CD4-positive, alpha-beta T cell treated with Interleukin-17A for 1 hour (primary cell): ENCODE measurements at regions not wholly inside any gene's neighbourhood (a gene's known extent, or its start where the extent isn't known, plus 50 kb on each side); places are given as distances from the start of the nearest gene placed in this dataset.

Source experiments
- DNase-seq: peaks from one replicate; pipeline ENCODE4 v3.0.0-alpha.2; 2020

GRCh38 chr4:42736527-42737195 is 79.8 kb upstream of the ATP8A1 start:
- DNase-seq, result no peak

DNA sequence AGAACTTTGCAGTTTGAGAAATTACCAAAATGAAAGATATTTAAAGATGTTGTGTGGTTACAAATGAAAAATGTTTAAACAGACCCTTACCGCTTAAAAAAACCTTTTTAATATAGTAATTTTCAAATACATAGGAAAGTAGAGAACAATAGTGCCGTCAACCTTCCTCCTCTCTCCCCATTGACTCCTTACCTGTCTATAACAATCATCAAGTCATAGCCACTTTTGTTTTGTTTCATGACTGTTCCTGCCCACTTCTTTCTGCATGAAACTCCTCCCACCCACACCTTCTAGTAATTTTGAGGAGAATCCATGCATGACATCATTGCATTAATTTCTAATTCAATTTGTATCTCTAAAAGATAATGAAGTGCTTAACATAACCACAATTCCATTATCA is 76.5 kb upstream of the ATP8A1 start:
- DNase-seq, result no peak

DNA sequence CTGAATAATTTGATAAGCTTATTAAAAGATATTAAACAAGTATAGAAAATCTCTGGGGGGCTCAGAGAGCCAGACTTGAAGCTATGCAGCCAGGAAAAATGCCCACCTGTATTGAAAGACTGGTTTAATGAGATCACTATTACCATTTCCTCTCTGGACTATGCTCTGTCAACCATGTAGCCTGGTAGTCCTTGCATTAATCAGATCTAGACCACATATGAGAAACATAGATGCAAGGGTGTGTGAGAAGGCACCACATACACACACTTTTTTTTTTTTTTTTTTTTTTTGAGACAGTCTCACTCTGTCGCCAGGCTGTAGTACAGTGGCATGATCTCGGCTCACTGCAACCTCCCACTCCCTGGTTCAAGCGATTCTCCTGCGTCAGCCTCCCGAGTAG is 75.9 kb upstream of the ATP8A1 start:
- no peak for DNase-seq

- DNase-seq, result no peak
Measured at GRCh38 chr4:42729505-42730237, 72.8 kb upstream of the ATP8A1 start.

- no peak for DNase-seq
Measured at GRCh38 chr4:42724451-42724850, 67.5 kb upstream of the ATP8A1 start.

GRCh38 chr4:42720533-42720932 is 63.6 kb upstream of the ATP8A1 start:
- no peak for DNase-seq

- no peak for DNase-seq
Measured at GRCh38 chr4:42719257-42719656, 62.4 kb upstream of the ATP8A1 start.

- no peak for DNase-seq
Measured at GRCh38 chr4:42718336-42718735, 61.4 kb upstream of the ATP8A1 start.

DNA sequence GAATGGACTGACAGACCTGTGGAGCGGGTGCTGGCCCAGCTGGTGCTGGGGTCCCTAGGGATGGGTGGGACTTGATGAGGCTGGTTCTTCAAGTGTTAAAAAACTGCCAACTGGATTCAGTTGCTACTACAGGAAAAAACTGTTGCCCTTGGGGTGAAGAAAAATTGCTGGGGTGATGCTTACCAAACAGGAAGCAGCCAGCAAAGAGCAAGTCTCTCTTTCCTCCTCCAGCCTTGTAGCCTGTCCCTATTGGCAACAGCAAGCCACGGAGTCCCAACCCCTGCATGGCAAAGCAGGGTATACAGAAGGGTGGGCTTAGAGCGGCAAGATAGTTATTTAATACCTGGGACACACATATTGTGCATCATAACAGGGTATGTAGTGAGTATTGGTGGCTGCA is 60.1 kb upstream of the ATP8A1 start:
- DNase-seq, result no peak

- DNase-seq, result no peak
Measured at GRCh38 chr4:42715807-42716482, 59.0 kb upstream of the ATP8A1 start.

DNA sequence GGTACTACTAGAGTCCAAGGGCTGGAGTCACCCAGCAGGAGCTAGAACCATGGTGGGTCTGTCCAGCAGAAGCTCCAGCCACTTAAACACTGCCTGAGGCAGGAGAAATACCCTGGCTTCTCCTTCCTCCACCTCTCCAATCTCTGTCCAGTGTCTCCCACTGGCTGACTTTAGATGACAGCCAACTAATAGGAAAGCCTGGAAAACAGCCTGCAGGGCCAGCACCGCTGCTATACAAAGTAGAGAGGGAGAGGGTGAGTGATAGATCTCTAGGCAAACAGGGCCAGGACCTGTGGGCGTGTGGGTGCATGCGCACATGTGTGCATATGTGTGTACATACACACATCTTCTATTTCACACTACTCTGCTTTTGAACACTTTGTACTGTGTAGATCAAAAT is 56.5 kb upstream of the ATP8A1 start:
- no peak for DNase-seq

DNA sequence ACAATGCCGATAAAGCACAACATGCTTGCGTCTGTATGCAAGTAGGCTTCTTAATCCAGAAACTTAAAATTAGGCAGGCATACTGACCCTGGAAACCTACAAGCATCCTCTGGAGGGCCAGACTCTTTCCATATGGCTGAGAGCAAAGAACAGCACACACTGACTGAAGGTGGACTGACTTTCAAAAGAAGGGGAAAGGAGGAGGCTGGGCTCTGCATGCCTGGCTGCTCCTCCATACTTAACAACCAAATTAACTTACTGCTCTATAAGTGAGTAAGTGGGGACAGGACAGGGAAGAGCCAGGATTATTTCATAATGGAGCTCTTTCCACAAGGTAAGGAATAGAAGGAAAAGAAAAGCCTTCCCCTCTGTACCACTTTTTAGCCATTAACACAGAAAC is 55.9 kb upstream of the ATP8A1 start:
- DNase-seq, result no peak

GRCh38 chr4:42711496-42711895 is 54.6 kb upstream of the ATP8A1 start:
- DNase-seq, result no peak

DNA sequence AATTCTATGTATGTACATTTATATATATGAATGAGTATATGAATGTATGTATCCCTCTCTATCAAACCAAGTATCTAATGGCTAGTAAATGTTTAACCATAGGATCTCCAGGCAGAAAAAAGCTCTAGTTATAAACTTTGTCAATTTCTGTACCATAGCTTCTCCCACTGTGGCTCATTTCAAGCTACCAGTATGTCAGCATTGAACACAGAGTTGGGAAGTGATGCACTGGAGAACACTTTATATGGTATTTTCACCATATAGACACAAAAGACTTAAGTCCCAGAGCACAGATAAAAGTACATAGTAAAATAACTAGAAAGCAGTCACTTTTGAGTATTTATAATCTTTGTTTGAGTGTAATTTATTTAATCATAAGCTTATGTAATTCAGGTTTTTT is 53.9 kb upstream of the ATP8A1 start:
- DNase-seq, result no peak

GRCh38 chr4:42710329-42710728 is 53.4 kb upstream of the ATP8A1 start:
- DNase-seq, result no peak

GRCh38 chr4:42709392-42710065 is 52.6 kb upstream of the ATP8A1 start:
- DNase-seq, result no peak

DNA sequence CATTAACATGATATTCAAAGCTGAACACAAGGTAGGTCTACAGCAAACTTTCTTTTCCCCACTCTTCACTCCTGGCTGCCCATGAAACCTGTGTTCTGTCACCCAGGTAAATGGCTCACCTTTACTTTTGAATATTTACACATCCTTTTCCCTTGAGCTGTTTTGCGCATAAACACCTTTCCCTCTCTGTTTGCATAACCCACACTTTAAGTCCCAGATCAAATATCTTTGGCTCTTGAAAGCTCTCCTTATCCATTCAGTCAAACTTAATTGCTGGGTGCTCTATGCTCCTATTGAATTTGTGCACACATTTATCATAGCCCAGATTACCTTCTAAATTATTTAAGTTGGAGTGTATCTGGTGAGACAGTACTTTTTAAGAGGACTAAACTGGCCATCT is 51.7 kb upstream of the ATP8A1 start:
- no peak for DNase-seq
